ENCODE measurements at regions not wholly inside any gene's neighbourhood (a gene's known extent, or its start where the extent isn't known, plus 50 kb on each side); places are given as distances from the start of the nearest gene placed in this dataset.

DNA sequence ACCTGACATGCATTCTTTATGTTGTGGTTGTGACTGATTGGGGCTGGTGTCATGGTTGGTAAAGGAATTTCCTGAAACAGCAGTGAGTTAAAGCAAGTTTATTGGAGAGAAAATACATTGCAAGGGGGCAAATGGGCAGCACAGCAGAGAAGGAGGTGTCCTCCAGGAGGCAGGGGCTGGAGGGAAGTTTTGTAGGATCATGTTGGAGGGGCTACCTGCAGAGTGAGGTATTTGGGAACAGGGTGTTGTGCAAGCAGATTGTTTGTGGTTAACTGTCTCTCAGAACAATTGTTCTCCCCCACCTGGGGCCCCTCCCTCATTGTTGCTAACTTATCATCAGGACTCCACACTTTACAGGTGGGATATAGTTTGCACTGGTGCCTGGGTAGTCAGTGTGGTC is 196.0 kb downstream of the NSUN3 start (continued):
- no peak for TF ChIP-seq ZNF596 (tag by site-specific recombination; IDR thresholded peaks at IDR 0.05)

- CTCF ChIA-PET: no interaction called here
Measured at GRCh38 chr3:94259291-94259690, 196.4 kb downstream of the NSUN3 start.

GRCh38 chr3:94269763-94270162 is 206.9 kb downstream of the NSUN3 start:
- Histone ChIP-seq H3K27ac (ENCODE audit: extremely low read depth, low read depth, low read length) (no peak overlapping the region), H3K9me3 (ENCODE audit: control insufficient read depth, insufficient read depth, low read depth, low read length) (no peaks in the 10 kb centered on the region), H3K36me3 (ENCODE audit: control insufficient read depth in 2 of 2, insufficient read depth in 1 of 2, low read length in 2 of 2) (no peaks in the 10 kb centered on the region), H3K4me3 (ENCODE audit: low read depth, low read length) (no peak overlapping the region), H3K4me1 (ENCODE audit: control insufficient read depth, insufficient read depth, low read length) (no peaks in the 10 kb centered on the region)
- ChIA-PET POLR2A (no interaction called here), CTCF (interaction anchor here (0.6 to 1.3 kb wide), 3 partner anchors 15 to 347 kb away, joined by 3 to 5 read pairs (median 4); no protein-coding TSS in a partner anchor)
- TF ChIP-seq ZNF518A (tag by site-specific recombination; conservative IDR thresholded peaks at IDR 0.05; ENCODE audit: low read depth) (no peak), ZNF311 (tag by site-specific recombination; IDR thresholded peaks at IDR 0.05; ENCODE audit: borderline replicate concordance) (no peak), ZNF391 (tag by site-specific recombination; IDR thresholded peaks at IDR 0.05; ENCODE audit: borderline replicate concordance, low read depth) (no peak), WT1 (tag by site-specific recombination; IDR thresholded peaks at IDR 0.05) (no peak), ZNF701 (tag by site-specific recombination; IDR thresholded peaks at IDR 0.05) (no peak), ZNF398 (tag by site-specific recombination; IDR thresholded peaks at IDR 0.05) (no peak), ZIC2 (tag by site-specific recombination; IDR thresholded peaks at IDR 0.05) (no peak), ZNF292 (tag by site-specific recombination; IDR thresholded peaks at IDR 0.05; ENCODE audit: borderline replicate concordance, low read depth) (no peak), ZNF658 (tag by site-specific recombination; IDR thresholded peaks at IDR 0.05) (no peak), ZNF571 (tag by site-specific recombination; IDR thresholded peaks at IDR 0.05) (no peak), ZBTB48 (tag by site-specific recombination; IDR thresholded peaks at IDR 0.05) (no peak)
- TF ChIP-seq, protein P1, sequence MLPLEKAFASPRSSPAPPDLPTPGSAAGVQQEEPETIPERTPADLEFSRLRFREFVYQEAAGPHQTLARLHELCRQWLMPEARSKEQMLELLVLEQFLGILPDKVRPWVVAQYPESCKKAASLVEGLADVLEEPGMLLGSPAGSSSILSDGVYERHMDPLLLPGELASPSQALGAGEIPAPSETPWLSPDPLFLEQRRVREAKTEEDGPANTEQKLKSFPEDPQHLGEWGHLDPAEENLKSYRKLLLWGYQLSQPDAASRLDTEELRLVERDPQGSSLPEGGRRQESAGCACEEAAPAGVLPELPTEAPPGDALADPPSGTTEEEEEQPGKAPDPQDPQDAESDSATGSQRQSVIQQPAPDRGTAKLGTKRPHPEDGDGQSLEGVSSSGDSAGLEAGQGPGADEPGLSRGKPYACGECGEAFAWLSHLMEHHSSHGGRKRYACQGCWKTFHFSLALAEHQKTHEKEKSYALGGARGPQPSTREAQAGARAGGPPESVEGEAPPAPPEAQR (tag by site-specific recombination; IDR thresholded peaks at IDR 0.05): no peak
- TF ChIP-seq, protein P2, sequence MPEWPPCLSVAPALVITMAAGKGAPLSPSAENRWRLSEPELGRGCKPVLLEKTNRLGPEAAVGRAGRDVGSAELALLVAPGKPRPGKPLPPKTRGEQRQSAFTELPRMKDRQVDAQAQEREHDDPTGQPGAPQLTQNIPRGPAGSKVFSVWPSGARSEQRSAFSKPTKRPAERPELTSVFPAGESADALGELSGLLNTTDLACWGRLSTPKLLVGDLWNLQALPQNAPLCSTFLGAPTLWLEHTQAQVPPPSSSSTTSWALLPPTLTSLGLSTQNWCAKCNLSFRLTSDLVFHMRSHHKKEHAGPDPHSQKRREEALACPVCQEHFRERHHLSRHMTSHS (tag by site-specific recombination; IDR thresholded peaks at IDR 0.05): no peak

More at GRCh38 chr3:94259291-94259690, 196.4 kb downstream of the NSUN3 start:
- TF ChIP-seq ZNF48 (tag by site-specific recombination; IDR thresholded peaks at IDR 0.05) (no peak), ZNF677 (tag by site-specific recombination; IDR thresholded peaks at IDR 0.05) (no peak), GLI4 (tag by site-specific recombination; IDR thresholded peaks at IDR 0.05) (no peak), ZSCAN23 (tag by site-specific recombination; IDR thresholded peaks at IDR 0.05) (no peak), WT1 (tag by site-specific recombination; IDR thresholded peaks at IDR 0.05) (no peak), ZNF266 (tag by site-specific recombination; IDR thresholded peaks at IDR 0.05; ENCODE audit: low read depth) (no peak), ZNF544 (tag by site-specific recombination; IDR thresholded peaks at IDR 0.05) (no peak), ZNF341 (tag by site-specific recombination; IDR thresholded peaks at IDR 0.05; ENCODE audit: low read depth) (no peak), ZNF354C (tag by site-specific recombination; IDR thresholded peaks at IDR 0.05; ENCODE audit: borderline replicate concordance, low read depth) (no peak), ZBTB7A (tag by site-specific recombination; IDR thresholded peaks at IDR 0.05; ENCODE audit: low read depth) (no peak), ZNF140 (tag by site-specific recombination; IDR thresholded peaks at IDR 0.05) (no peak), YY2 (tag by site-specific recombination; IDR thresholded peaks at IDR 0.05) (no peak)
- TF ChIP-seq, protein P3, sequence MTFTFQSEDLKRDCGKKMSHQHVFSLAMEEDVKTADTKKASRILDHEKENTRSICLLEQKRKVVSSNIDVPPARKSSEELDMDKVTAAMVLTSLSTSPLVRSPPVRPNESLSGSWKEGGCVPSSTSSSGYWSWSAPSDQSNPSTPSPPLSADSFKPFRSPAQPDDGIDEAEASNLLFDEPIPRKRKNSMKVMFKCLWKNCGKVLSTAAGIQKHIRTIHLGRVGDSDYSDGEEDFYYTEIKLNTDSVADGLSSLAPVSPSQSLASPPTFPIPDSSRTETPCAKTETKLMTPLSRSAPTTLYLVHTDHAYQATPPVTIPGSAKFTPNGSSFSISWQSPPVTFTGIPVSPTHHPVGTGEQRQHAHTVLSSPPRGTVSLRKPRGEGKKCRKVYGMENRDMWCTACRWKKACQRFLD (tag by site-specific recombination; IDR thresholded peaks at IDR 0.05): no peak
- no peak overlapping the region for H3K4me3 ChIP-seq (ENCODE audit: low read depth, low read length)
- no peak overlapping the region for H3K27ac ChIP-seq (ENCODE audit: extremely low read depth, low read depth, low read length)
- no peaks in the 10 kb centered on the region for H3K4me1 ChIP-seq (ENCODE audit: control insufficient read depth, insufficient read depth, low read length)
- POLR2A ChIA-PET: no interaction called here
- H3K36me3 ChIP-seq (ENCODE audit: control insufficient read depth in 2 of 2, insufficient read depth in 1 of 2, low read length in 2 of 2): no peaks in the 10 kb centered on the region
- no peaks in the 10 kb centered on the region for H3K9me3 ChIP-seq (ENCODE audit: control insufficient read depth, insufficient read depth, low read depth, low read length)

Data from HEK293 (cell line).